Ishikawa (cell line): ENCODE measurements at regions not wholly inside any gene's neighbourhood (a gene's known extent, or its start where the extent isn't known, plus 50 kb on each side); places are given as distances from the start of the nearest gene placed in this dataset.

Source experiments
- FOXM1 ChIP-seq: IDR thresholded peaks from 2 replicates; pipeline ENCODE4 v1.6.1; 2012; ENCODE audit warnings: low read depth, borderline replicate concordance
- NFIC ChIP-seq: IDR thresholded peaks from 2 replicates; pipeline ENCODE4 v1.6.1; 2012
- REST ChIP-seq: IDR thresholded peaks from 2 replicates; pipeline ENCODE4 v1.6.1; 2012; ENCODE audit warnings: low read depth, mild to moderate bottlenecking
- TAF1 ChIP-seq: IDR thresholded peaks from 2 replicates; pipeline ENCODE4 v1.6.1; 2012; ENCODE audit warnings: low read depth, mild to moderate bottlenecking
- TF ChIP-seq, protein P1 (sequence below): IDR thresholded peaks from 2 replicates; pipeline ENCODE4 v1.6.1; 2012

DNA sequence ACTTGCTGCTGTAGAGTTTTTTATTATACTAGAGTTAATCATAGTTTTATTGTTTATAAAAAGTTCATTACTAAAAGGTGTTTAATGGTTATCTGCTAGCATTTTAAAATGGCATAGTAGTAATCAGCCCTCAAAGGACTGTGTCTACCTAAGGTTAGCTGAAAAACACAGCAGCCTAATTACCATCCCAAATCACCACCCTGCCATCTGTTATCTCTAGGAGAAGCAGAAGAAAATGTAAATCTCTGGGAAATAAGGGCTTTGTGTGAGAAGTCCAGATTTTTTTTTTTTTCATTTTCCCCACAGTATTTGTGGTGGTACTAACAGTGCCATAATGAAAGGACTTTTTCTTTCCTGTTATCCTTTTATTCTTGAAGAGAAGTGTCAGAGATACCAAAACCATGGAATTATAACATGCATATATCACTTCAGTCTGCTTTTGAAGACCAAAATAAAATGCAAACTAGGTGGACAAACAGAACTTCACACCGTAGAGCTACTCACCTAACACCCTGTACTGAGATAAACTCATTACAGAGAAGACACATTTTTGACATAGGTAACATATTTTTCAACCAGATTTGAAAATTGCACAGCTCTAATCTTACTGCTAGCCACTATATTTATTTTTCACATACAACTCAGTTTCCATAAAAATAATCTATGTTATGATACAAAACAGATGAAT is 876.2 kb downstream of the C12orf50 start:
- TF ChIP-seq FOXM1 (no peak), NFIC (no peak), REST (no peak), TAF1 (no peak)
- TF ChIP-seq, protein P1, sequence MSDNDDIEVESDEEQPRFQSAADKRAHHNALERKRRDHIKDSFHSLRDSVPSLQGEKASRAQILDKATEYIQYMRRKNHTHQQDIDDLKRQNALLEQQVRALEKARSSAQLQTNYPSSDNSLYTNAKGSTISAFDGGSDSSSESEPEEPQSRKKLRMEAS = no peak
